Natural killer cell (primary cell): ENCODE measurements at regions not wholly inside any gene's neighbourhood (a gene's known extent, or its start where the extent isn't known, plus 50 kb on each side); places are given as distances from the start of the nearest gene placed in this dataset.

ENCODE experiments used
- ATAC-seq, 3 donors: fragments of 150-1000 bp in 2 of 3; fragments of 200-7000 bp in 1 of 3; cut with Tn5 transposase; 1 replicate in 1 of 3; 2 replicates in 2 of 3; pipeline ENCODE4 v1.10.0; 2021; ENCODE audit warnings: mild to moderate bottlenecking in 2 of 3, moderate library complexity in 2 of 3
- DNase-seq, 2 donors: peaks; one replicate each; pipeline versions ENCODE4 v3.0.0 to v3.0.0-alpha.2; 2013 to 2021; ENCODE audit warnings: mixed read lengths in 1 of 2
- H3K27ac ChIP-seq: one replicate; pipeline ENCODE4 v1.5.1; 2013; ENCODE audit warnings: mild to moderate bottlenecking, low read length
- H3K27me3 ChIP-seq: one replicate; pipeline ENCODE4 v1.6.1; 2013; ENCODE audit warnings: low read length; ENCODE audit not compliant: control insufficient read depth, insufficient read depth
- H3K36me3 ChIP-seq: one replicate; pipeline ENCODE4 v1.6.1; 2013; ENCODE audit warnings: low read length; ENCODE audit not compliant: control insufficient read depth, insufficient read depth
- H3K4me1 ChIP-seq: one replicate; pipeline ENCODE4 v1.6.1; 2013; ENCODE audit warnings: low read length; ENCODE audit not compliant: control insufficient read depth, insufficient read depth
- H3K4me3 ChIP-seq: one replicate; pipeline ENCODE4 v1.5.1; 2013; ENCODE audit warnings: low read length
- H3K9me3 ChIP-seq: one replicate; pipeline ENCODE4 v1.6.1; 2013; ENCODE audit warnings: low read length; ENCODE audit not compliant: control insufficient read depth, insufficient read depth
- H3K27ac Mint-ChIP-seq, 2 donors: one replicate each; pipeline ENCODE4 v1.8.0; 2022; ENCODE audit warnings: mild to moderate bottlenecking in 2 of 2, mixed read lengths in 2 of 2, moderate library complexity in 1 of 2
- H3K27me3 Mint-ChIP-seq, 2 donors: one replicate each; pipeline ENCODE4 v1.8.0; 2022; ENCODE audit warnings: low read depth in 2 of 2, mixed read lengths in 2 of 2
- H3K36me3 Mint-ChIP-seq: one replicate; pipeline ENCODE4 v1.8.0; 2022; ENCODE audit warnings: mixed read lengths
- H3K4me1 Mint-ChIP-seq, 2 donors: one replicate each; pipeline ENCODE4 v1.8.0; 2022; ENCODE audit warnings: mixed read lengths in 2 of 2
- H3K4me3 Mint-ChIP-seq: one replicate; pipeline ENCODE4 v1.8.0; 2022; ENCODE audit warnings: mild to moderate bottlenecking, moderate library complexity, mixed read lengths
- H3K9me3 Mint-ChIP-seq, 2 donors: one replicate each; pipeline ENCODE4 v1.8.0; 2022; ENCODE audit warnings: mixed read lengths in 2 of 2
- WGBS: methylation state at CpG from one replicate; pipeline ENCODE4 v1.1.7; 2013; ENCODE audit warnings: missing lambda C conversion rate; ENCODE audit not compliant: insufficient coverage; 5-methylcytosine and 5-hydroxymethylcytosine counted together
- intact Hi-C: fragments of 100-400 bp; cut with micrococcal nuclease; formaldehyde crosslinking; loops from one replicate; pipeline ENCODE4 v1.14.2; 2022
- TF ChIP-seq, protein P1 (sequence below): fragments of 200-600 bp; IDR thresholded peaks from one replicate; pipeline ENCODE4 v1.8.0; 2022; ENCODE audit warnings: antibody characterized with exemption

DNA sequence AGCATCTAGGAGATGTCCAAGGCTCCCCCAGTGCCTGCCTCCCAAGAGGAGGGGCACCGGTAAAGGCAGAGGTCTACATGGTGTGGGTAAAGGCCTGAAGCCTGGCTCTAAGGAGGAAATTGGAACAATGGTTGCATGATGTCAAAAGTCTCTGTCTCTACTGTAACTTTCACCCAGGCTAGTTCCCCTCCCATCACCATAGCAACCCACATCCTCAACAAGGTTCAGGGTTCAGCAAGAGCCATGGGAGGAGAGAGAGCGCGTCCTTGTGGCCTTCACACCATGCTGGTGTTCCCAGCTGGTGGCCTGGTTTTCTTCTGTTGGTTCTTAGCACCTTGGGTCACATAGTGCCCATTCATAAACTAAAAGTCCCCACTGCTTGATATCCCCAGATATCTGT, 196.7 kb upstream of the CDH5 start:
- Mint-ChIP-seq H3K27ac (peak overlapping the region in 1 of 2 donors; percentile 13), H3K27me3 (no peaks in the 10 kb centered on the region)

DNA sequence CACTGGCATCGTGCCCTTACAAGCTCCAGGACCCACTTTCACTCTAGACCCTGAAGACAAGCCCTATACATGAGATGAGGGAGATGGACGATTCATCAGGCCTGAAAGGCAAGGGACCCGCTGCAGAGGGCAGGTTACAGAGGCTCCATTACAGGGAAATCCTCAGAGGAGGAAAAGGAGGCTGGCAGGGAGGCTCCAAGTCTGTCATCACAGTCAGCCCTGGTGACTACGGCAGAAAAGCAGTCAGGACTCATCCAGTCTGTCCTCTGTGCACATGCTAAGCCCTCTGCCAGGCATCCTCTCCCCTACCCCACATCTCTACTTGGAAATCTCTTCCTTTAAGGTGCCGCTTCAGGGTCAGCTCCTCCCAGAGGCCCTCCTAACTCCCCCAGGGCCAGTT, 197.7 kb upstream of the CDH5 start:
- Histone ChIP-seq H3K9me3 (no peaks in the 10 kb centered on the region), H3K36me3 (no peaks in the 10 kb centered on the region), H3K4me1 (no peaks in the 10 kb centered on the region), H3K27me3 (no peaks in the 10 kb centered on the region), H3K4me3 (no peak overlapping the region), H3K27ac (no peak overlapping the region)
- no peaks in the 10 kb centered on the region for H3K36me3 Mint-ChIP-seq
- no peak overlapping the region for H3K27ac Mint-ChIP-seq
- H3K27me3 Mint-ChIP-seq: no peaks in the 10 kb centered on the region
- H3K4me3 Mint-ChIP-seq: no peak overlapping the region
- WGBS: 47% methylated on average over 5 of the region's 5 CpGs
- ATAC-seq (no peak), DNase-seq (no peak)
- intact Hi-C loops: no loop called here
- peaks cover 6 to 12% of the 10 kb centered on the region in 2 donors for H3K4me1 Mint-ChIP-seq
- TF ChIP-seq, protein P1, sequence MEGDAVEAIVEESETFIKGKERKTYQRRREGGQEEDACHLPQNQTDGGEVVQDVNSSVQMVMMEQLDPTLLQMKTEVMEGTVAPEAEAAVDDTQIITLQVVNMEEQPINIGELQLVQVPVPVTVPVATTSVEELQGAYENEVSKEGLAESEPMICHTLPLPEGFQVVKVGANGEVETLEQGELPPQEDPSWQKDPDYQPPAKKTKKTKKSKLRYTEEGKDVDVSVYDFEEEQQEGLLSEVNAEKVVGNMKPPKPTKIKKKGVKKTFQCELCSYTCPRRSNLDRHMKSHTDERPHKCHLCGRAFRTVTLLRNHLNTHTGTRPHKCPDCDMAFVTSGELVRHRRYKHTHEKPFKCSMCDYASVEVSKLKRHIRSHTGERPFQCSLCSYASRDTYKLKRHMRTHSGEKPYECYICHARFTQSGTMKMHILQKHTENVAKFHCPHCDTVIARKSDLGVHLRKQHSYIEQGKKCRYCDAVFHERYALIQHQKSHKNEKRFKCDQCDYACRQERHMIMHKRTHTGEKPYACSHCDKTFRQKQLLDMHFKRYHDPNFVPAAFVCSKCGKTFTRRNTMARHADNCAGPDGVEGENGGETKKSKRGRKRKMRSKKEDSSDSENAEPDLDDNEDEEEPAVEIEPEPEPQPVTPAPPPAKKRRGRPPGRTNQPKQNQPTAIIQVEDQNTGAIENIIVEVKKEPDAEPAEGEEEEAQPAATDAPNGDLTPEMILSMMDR: no peak
- H3K9me3 Mint-ChIP-seq: no peaks in the 10 kb centered on the region

More for the DNA sequence above, 196.7 kb upstream of the CDH5 start:
- no peak overlapping the region for H3K27ac ChIP-seq
- intact Hi-C loops: no loop called here
- Mint-ChIP-seq H3K4me3 (no peak overlapping the region), H3K4me1 (peaks cover 6 to 12% of the 10 kb centered on the region in 2 donors), H3K9me3 (no peaks in the 10 kb centered on the region), H3K36me3 (no peaks in the 10 kb centered on the region)
- H3K4me3 ChIP-seq: no peak overlapping the region
- ATAC-seq (peak in 2 of 3 donors; percentile 46 to 61), DNase-seq (no peak)
- H3K4me1 ChIP-seq: no peaks in the 10 kb centered on the region
- no peaks in the 10 kb centered on the region for H3K9me3 ChIP-seq
- 81% methylated on average over 3 of the region's 3 CpGs for WGBS
- TF ChIP-seq, protein P1: no peak
- no peaks in the 10 kb centered on the region for H3K36me3 ChIP-seq
- no peaks in the 10 kb centered on the region for H3K27me3 ChIP-seq

DNA sequence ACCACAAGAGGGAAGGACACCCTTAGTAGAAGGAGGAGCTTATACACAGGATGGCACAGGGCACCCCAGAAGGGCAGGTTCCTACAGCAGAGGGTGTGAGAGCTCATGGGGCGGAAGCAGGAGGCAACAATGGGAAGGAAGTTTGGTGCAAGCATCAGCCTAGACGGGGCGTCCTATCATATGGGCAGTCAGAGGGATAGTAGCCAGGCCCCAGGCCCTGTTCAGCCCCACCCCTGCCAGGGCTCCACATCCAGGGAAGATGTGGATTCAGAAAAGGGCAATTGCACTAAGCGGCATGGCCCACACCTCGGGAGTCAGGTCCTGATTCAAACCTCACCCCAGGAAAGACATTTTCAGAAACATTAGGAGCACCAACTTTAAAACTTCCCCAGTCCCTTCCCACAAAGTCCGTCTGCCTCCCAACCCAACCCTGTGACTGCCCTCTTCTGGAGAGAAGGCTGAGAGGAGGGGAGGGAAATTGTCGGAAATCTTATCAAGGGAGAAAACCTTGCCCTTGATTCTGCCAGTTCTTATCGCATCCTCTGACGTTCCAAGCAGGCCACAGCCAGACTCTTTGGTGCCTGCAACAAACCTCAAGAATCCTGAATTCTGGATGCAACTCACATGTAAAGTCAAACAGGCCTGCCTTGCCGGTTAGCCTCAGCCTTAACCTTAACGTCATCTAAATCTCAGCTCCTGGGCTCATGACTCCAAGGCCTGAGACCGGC, 198.8 kb upstream of the CDH5 start:
- Mint-ChIP-seq H3K4me1 (peaks cover 6 to 12% of the 10 kb centered on the region in 2 donors), H3K36me3 (no peaks in the 10 kb centered on the region), H3K27ac (no peak overlapping the region), H3K4me3 (no peak overlapping the region), H3K27me3 (no peaks in the 10 kb centered on the region), H3K9me3 (no peaks in the 10 kb centered on the region)
- ATAC-seq (no peak), DNase-seq (no peak)
- Histone ChIP-seq H3K9me3 (no peaks in the 10 kb centered on the region), H3K27ac (no peak overlapping the region), H3K27me3 (no peaks in the 10 kb centered on the region), H3K36me3 (no peaks in the 10 kb centered on the region), H3K4me1 (no peaks in the 10 kb centered on the region), H3K4me3 (no peak overlapping the region)
- TF ChIP-seq, protein P1: no peak
- intact Hi-C loops: no loop called here
- WGBS: 85% methylated on average over 12 of the region's 12 CpGs

DNA sequence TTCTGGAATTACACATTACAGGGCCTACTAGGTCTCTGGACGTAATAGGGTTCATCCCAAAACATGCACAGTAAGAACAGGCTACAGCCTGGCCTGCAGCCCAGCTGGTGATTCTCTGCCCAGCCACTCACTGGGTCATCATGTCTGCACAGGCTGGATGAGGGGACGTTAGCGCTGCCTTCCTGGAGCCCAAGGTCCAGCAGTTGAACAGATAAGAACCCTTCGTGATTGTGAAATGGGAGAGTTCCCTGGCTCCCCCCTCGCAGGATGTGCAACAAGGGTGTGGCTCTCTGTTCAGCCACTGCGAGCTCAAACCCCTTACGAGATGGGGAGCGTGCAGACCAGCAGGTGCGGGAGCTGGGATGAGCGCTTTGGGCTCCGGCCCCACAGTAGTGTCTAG, 200.0 kb upstream of the CDH5 start:
- Histone ChIP-seq H3K27ac (no peak overlapping the region), H3K9me3 (no peaks in the 10 kb centered on the region)
- intact Hi-C loops: no loop called here

More for the DNA sequence above, 200.0 kb upstream of the CDH5 start:
- H3K4me3 Mint-ChIP-seq: no peak overlapping the region
- H3K27me3 Mint-ChIP-seq: no peaks in the 10 kb centered on the region
- peaks cover 6 to 12% of the 10 kb centered on the region in 2 donors for H3K4me1 Mint-ChIP-seq
- Histone ChIP-seq H3K4me1 (no peaks in the 10 kb centered on the region), H3K27me3 (no peaks in the 10 kb centered on the region), H3K36me3 (no peaks in the 10 kb centered on the region), H3K4me3 (no peak overlapping the region)
- ATAC-seq (no peak), DNase-seq (no peak)
- no peak overlapping the region for H3K27ac Mint-ChIP-seq
- 89% methylated on average over 11 of the region's 11 CpGs for WGBS
- no peaks in the 10 kb centered on the region for H3K36me3 Mint-ChIP-seq
- TF ChIP-seq, protein P1: no peak
- H3K9me3 Mint-ChIP-seq: no peaks in the 10 kb centered on the region
